ENCODE measurements at regions not wholly inside any gene's neighbourhood (a gene's known extent, or its start where the extent isn't known, plus 50 kb on each side); places are given as distances from the start of the nearest gene placed in this dataset.

DNA sequence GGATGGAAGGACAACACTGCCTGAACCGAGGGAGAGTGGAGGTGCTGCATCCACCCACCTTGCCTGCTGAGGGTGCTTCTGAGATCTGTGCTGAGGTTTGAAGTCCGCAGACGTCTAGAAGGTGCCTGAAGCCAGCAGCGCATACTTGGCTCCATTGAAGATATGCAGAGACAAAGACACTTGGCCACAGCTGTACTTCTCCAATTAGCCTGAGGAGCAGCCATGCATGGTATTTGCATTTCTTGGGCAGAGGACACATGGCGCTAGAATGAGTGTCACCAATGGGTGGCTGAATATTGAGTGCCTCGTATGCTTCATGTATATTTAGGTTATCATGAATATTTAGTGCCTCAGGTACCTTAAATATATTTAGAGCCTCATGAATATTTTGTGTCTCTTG, 128.7 kb upstream of the ATP6AP2 start:
- DNase-seq (ENCODE audit: low read depth): no peak

DNA sequence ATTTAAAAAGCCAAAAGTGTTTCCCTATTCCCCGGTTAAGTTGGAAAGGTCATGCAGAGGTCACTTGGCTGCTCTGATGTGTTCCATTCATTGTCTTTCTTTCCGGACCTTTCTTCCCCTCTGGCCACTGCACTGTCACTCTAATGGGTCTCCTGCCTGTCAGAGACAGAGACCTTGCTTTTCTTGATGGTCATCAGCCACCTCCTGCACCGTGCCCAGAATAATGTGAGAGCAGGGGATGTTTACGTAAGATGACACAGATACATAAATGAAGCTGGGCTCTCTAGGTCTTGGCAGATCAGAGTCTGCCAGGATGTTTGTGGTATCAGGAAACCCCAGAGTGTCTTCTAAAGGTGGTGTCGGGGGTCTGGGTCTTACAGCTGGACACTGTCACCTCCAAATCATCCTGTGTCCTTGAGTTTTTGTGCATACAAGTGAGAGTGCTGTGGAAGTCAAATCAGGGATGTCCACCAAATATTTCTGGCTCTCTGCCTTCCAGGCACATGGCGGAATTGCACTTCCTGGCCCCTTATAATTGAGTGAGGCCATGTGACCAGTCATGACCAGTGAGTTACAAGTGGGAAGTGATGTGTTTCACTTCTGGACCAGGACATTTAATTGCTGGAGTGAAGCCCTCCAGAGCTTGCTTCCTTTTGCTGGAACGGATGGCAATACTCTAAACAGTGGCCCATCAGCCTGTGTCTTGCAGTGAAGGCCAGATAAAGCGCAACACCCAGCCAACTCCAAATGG, 130.6 kb upstream of the ATP6AP2 start:
- DNase-seq (ENCODE audit: low read depth): no peak

- DNase-seq (ENCODE audit: low read depth): no peak
Measured at GRCh38 chrX:40449396-40449795, 131.4 kb upstream of the ATP6AP2 start.

GRCh38 chrX:40448793-40449192, 132.0 kb upstream of the ATP6AP2 start:
- DNase-seq (ENCODE audit: low read depth): no peak

- DNase-seq (ENCODE audit: low read depth): no peak
Measured at GRCh38 chrX:40446921-40447320, 133.8 kb upstream of the ATP6AP2 start.

- no peak for DNase-seq (ENCODE audit: low read depth)
Measured at GRCh38 chrX:40445691-40446090, 135.1 kb upstream of the ATP6AP2 start.

GRCh38 chrX:40444798-40445496, 135.8 kb upstream of the ATP6AP2 start:
- no peak for DNase-seq (ENCODE audit: low read depth)

DNA sequence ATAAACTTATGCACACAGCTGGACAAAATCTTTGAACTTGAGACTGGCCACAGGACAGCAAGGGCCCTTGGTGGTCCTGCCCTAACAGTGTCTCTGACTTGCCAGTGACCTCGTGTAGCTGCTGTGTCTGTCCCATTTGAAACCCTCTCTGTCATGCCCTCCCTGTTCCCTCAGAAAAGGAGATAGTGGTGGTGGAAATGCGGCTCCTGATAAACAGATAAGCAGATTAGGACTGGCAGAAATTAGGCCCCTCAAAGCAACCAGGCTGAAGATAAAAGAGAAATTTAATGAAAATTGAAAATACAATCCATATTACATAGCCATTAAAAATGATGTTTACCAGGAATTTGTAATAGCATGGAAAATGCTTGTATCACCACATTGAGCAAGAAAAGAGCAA, 136.6 kb upstream of the ATP6AP2 start:
- DNase-seq (ENCODE audit: low read depth): no peak

DNA sequence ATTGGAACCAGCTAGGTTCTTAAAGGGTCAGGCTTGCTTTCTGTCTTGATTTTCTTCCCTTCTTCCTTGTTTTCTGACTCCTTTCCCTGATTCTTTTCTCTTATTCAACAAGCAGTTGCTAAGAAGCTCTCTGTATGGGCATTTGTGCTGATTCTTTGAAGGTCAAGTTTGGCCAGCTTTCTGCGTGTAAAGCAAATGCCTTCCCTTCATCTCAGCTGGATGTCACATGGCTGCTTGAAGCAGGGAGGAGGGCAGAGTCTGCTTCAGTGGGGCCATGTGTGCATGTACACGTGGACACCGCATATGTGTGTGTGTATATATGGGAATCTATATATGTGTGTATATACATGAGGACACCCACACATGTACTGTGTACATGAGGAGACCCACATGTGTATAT, 139.9 kb upstream of the ATP6AP2 start:
- no peak for DNase-seq (ENCODE audit: low read depth)

DNA sequence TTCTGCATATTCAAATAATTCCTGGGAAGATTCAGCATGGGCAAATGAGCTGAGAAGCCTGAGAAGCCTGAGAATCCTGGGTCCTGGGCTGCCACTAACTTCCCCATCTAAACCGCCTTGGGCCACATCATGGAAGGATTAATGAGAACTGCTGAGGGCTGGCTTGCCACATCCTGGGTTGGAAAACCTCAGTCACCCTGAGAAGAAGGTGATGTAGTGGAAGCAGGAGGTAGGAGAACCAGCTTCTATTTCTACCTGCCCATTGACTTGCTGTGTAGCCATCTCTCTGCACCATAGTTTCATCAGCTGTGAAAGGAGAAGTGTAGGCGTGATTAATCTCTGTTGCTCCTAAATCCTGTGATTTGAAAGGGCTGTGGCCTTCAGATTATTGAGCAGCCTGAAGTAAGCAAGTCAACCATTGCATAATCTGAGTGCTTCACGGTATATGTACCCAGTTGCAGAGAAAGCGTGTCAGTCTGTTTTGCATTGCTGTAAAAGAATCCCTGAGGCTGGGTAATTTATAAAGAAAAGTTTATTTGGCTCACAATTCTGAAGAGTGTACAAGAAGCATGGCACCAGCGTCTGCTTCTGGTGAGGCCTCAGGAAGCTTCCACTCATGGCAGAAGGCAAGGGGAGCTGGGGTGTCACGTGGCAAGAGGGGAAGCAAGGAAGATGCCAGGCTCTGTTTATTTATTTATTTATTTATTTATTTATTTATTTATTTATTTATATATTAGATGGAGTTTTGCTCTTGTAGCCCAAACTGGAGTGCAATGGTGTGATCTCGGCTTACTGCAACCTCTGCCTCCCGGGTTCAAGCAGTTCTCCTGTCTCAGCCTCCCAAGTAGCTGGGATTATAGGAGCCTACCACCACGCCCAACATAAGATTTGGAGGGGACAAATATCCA, 140.9 kb upstream of the ATP6AP2 start:
- no peak for DNase-seq (ENCODE audit: low read depth)

DNA sequence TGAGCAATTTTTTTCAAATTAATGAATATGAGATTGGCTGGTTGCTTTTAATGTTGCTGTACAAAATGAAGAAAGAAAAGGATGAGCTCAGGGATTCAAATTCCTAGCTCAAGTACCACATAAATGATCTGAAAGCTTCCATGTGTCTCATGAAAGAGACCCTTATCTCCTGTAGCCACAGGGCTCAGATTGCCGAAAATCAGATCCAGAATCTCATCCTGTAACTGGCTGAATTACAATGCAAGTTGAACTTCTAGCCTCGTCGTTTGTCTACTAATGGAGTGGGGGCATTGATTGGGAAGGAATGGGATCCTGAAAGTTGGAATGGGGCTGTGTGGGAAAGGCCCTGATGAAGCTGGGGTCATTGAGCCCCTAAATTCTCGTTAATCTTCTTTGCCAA, 143.4 kb upstream of the ATP6AP2 start:
- no peak for DNase-seq (ENCODE audit: low read depth)

DNA sequence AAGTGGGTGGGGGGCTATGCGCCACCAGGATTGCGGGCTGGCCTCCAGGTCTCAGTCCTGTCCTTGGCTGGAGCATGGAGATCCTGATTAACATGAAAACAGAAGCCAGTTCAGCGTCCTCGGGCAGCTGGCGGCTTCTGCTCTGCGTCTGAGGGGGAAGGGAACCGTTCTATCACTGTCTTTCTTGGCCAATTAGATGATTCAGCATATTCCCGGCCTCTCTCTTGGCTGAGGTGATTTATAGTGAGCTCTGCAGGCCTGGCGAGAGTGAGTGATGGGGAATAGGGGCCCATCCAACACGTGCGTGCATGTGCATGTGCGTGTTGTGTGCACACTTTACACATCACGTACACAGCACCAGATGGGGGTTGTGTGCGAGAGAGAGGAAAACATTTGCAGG, 145.8 kb upstream of the ATP6AP2 start:
- no peak for DNase-seq (ENCODE audit: low read depth)

DNA sequence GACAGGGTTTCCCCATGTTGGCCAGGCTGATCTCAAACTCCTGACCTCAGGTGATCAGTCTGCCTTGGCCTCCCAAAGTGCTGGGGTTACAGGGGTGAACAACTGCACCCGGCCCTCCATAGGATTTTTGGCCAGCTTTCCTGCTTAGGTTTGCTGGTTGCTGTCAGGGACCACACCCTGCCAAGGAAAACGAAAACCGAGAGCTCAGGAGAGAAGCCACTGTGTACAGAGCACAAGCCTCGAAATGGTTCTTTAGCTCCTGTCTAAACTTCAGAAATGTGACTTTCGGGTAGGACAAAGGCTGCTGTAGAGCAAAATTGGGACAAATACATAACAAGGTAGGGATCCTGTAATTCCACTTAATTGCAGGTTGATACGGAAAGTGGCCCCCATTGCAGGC, 146.3 kb upstream of the ATP6AP2 start:
- DNase-seq (ENCODE audit: low read depth): no peak

- DNase-seq (ENCODE audit: low read depth): no peak
Measured at GRCh38 chrX:40433160-40433559, 147.6 kb upstream of the ATP6AP2 start.

DNA sequence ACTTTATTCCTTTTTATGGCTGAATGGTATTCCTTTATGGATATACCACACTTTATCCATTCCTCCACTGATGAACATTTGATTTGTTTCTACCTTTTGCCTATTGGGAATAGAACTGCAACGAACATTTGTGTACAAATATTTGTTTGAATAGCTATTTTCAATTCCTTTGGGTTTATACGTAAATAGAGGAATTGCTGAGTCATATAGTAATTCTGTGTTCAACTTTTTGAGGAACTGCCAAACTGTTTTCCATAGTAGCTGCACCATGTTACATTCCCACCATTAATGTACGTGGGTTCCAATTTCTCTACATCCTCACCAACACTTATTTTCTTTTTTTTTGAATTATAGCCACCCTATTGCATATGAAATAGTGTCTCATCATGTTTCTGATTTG, 156.5 kb upstream of the ATP6AP2 start:
- no peak for DNase-seq (ENCODE audit: low read depth)

DNA sequence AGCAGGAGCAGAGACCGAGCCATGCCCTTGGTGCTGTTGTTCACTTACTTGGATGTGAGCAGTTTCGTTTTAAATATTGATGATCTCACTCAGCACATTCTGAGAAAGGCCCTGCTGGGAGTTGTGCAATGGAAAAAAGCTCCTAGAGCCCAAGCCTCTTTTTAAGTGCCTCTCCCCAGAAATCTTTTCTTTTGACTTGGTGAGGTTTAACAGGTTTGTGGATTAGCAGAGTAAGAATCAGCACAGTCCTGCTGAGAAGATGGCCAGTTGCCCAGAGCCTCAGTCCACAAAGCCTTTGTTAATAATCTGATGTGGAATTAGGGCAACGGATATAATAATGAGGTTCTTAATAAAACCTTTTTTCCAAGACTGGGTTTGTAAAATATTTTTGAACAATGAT, 157.5 kb upstream of the ATP6AP2 start:
- no peak for DNase-seq (ENCODE audit: low read depth)

DNA sequence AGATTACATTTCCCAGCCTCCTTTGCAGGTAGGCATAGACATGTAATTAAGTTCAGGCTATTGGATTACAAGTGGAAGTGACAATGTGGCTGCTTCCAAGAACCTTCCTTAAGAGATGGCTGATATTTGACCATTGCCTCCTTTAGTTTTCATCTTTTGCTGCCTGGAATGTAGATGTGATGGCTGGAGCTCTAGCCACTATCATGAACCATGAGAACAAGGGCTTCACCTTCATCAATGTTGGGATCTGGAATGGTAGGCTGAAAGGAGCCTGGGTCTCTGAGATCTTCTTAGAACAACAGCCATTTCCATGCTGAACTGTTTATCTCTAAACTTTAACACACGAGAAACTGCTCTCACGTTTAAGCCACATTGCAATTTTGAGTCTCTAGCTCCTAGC, 158.7 kb upstream of the ATP6AP2 start:
- DNase-seq (ENCODE audit: low read depth): no peak

- DNase-seq (ENCODE audit: low read depth): no peak
Measured at GRCh38 chrX:40420899-40421729, 159.7 kb upstream of the ATP6AP2 start.

DNA sequence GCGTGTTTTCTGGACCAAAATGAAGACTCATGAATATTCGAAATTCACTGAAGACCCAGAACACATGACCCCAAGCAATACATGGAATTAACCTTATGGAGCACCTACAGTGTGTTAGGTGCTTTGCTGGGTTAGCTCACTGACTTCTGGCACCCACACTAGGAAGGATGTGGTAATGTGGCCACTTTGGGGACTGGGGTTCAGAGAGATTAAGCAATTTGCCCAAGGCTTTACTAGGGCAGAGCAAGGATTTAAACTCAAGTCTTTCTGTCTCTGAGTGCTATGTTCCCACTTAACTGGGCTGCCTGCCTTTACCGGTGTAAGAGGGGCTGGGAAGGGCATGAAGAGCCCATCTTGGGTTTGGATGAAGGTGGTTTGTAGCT, 162.0 kb upstream of the ATP6AP2 start:
- no peak for DNase-seq (ENCODE audit: low read depth)

- no peak for DNase-seq (ENCODE audit: low read depth)
Measured at GRCh38 chrX:40418146-40418812, 162.5 kb upstream of the ATP6AP2 start.

DNA sequence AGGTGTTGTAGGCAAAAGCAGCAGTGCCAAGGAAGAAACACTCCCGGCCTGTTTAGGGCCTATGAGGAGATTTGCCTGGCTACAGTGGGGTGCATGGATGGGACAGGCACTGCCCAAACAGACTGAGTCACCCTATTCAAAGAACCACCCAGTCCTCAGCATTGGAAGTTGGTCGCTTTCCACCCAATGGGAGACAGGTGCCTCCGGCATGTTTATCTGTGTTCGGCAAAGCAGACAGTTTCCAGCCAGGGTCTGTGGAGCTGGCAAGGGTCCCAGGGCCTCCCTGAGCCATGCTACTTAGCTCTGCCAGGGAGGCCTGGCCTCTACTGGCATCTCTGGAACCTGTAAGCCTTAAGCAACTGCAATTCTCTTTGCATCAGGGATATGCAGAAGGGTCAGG, 165.1 kb upstream of the ATP6AP2 start:
- DNase-seq (ENCODE audit: low read depth): no peak

All from activated T-helper 9 cell treated with anti-CD3 and anti-CD28 coated beads, Interleukin-2, amount 50 U/mL, for 16 hours (primary cell).